ENCODE measurements at regions not wholly inside any gene's neighbourhood (a gene's known extent, or its start where the extent isn't known, plus 50 kb on each side); places are given as distances from the start of the nearest gene placed in this dataset.

DNA sequence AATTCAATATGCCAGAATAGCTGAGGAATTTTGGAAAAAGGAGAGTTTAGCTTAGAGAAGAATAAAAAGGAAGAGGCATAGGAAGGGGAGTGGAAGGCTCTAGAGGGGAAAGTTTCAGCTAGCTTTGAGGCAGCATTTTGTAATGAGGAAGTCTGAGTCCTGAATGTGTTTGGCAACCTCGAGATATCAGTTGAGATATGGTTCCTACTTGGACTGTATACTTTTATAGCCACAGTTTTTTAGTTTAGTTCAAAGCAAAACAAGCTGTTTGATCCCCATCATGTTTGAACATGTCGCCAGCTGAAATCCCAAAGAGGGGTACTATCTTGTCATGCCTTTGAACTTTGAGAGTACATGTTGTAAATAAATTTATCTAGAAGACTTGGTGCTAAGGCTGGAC, 559.0 kb upstream of the FTMT start:
- Histone ChIP-seq H3K36me3 (ENCODE audit: control insufficient read depth in 1 of 2, insufficient read depth in 2 of 2, low read length in 2 of 2) (no peaks in the 10 kb centered on the region), H3K4me3 (ENCODE audit: low read depth in 1 of 2, low read length in 2 of 2) (no peak overlapping the region), H3K27ac (ENCODE audit: low read length) (no peak overlapping the region), H3K4me1 (ENCODE audit: control insufficient read depth in 1 of 2, insufficient read depth in 2 of 2, low read length in 2 of 2) (no peaks in the 10 kb centered on the region), H3K9me3 (ENCODE audit: control insufficient read depth in 1 of 2, low read length in 2 of 2) (no peaks in the 10 kb centered on the region), H3K27me3 (ENCODE audit: low read depth, low read length) (no peaks in the 10 kb centered on the region)

DNA sequence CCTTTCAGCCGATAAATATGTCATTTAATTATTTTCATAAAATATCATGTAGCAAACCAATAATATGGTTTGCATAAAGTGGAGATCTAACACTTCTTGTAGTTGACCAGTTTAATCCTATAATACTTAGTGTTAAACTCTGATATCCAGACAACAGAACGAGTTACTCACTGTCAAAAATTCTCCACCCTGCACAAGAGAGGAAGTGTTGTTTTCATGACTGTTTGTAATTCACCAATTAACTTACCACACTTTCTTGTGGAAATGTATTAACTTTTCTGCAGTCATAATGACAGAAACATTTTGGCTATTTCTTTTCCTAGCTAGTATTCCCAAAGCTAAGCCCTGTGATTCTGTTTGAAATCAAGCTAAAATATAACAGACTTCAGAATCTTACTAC, 555.3 kb upstream of the FTMT start:
- Histone ChIP-seq H3K36me3 (ENCODE audit: control insufficient read depth in 1 of 2, insufficient read depth in 2 of 2, low read length in 2 of 2) (no peaks in the 10 kb centered on the region), H3K27ac (ENCODE audit: low read length) (no peak overlapping the region), H3K4me3 (ENCODE audit: low read depth in 1 of 2, low read length in 2 of 2) (no peak overlapping the region), H3K27me3 (ENCODE audit: low read depth, low read length) (no peaks in the 10 kb centered on the region), H3K4me1 (ENCODE audit: control insufficient read depth in 1 of 2, insufficient read depth in 2 of 2, low read length in 2 of 2) (no peaks in the 10 kb centered on the region), H3K9me3 (ENCODE audit: control insufficient read depth in 1 of 2, low read length in 2 of 2) (no peaks in the 10 kb centered on the region)

DNA sequence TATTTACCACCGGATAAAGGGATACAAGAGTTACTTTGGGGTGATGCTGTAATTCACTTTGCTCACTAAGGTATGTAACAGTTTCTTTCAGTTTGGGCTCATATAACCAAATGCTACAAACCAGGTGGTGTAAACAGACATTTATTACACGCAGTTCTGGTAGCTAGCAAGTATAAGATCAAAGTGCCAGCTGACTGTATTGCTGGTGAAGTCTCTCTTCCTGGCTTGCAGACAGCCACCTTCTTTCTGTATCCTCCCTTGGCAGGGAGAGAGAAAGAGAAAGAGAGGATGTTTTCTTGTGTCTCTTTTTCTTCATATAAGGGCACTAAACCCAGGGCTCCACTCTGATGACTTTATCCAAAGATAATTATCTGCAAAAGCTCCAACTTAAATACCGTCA, 552.5 kb upstream of the FTMT start:
- H3K27me3 ChIP-seq (ENCODE audit: low read depth, low read length), result no peaks in the 10 kb centered on the region
- H3K4me1 ChIP-seq (ENCODE audit: control insufficient read depth in 1 of 2, insufficient read depth in 2 of 2, low read length in 2 of 2), result no peaks in the 10 kb centered on the region
- H3K36me3 ChIP-seq (ENCODE audit: control insufficient read depth in 1 of 2, insufficient read depth in 2 of 2, low read length in 2 of 2), result no peaks in the 10 kb centered on the region
- no peak overlapping the region for H3K27ac ChIP-seq (ENCODE audit: low read length)
- no peaks in the 10 kb centered on the region for H3K9me3 ChIP-seq (ENCODE audit: control insufficient read depth in 1 of 2, low read length in 2 of 2)
- no peak overlapping the region for H3K4me3 ChIP-seq (ENCODE audit: low read depth in 1 of 2, low read length in 2 of 2)

DNA sequence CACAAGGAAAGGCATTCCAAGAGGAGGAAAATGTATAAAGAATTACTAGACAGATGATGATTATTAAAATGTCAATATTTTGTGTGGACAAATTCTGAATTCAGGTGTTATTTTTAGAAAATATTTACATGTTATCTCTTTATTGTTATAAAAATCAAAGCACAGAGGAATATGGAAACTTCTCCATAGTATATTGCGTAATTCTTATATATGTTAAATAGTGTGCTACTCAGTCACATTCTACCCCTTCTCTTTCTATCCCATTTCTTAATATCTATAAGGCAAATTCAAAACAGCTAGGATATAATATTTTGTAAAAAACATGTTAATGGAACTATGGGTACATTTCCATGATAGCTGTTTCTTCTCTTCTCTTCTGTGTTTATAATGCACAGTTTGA, 546.8 kb upstream of the FTMT start:
- no peaks in the 10 kb centered on the region for H3K9me3 ChIP-seq (ENCODE audit: control insufficient read depth in 1 of 2, low read length in 2 of 2)
- no peaks in the 10 kb centered on the region for H3K4me1 ChIP-seq (ENCODE audit: control insufficient read depth in 1 of 2, insufficient read depth in 2 of 2, low read length in 2 of 2)
- H3K27me3 ChIP-seq (ENCODE audit: low read depth, low read length), result no peaks in the 10 kb centered on the region
- no peaks in the 10 kb centered on the region for H3K36me3 ChIP-seq (ENCODE audit: control insufficient read depth in 1 of 2, insufficient read depth in 2 of 2, low read length in 2 of 2)
- no peak overlapping the region for H3K27ac ChIP-seq (ENCODE audit: low read length)
- H3K4me3 ChIP-seq (ENCODE audit: low read depth in 1 of 2, low read length in 2 of 2), result no peak overlapping the region

DNA sequence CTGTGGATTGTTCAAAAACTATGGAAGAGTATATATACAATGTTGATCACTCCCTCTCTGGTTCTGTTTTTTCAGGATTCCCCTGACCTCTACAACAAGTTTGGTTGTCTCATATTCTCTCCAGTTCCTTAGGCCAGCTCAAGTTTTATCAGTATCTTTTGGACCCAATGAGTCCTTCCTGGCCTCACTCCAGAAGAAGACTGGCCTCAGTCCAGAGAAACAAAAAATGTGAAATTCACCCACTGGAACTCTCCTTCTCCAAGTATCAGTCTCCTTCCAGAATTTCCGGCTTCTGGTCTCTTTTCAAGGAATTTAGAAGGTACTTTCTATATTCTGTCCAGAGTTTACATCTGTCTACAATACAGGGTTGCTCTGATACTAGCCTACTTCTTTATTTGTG, 537.8 kb upstream of the FTMT start:
- no peak overlapping the region for H3K4me3 ChIP-seq (ENCODE audit: low read depth in 1 of 2, low read length in 2 of 2)

DNA sequence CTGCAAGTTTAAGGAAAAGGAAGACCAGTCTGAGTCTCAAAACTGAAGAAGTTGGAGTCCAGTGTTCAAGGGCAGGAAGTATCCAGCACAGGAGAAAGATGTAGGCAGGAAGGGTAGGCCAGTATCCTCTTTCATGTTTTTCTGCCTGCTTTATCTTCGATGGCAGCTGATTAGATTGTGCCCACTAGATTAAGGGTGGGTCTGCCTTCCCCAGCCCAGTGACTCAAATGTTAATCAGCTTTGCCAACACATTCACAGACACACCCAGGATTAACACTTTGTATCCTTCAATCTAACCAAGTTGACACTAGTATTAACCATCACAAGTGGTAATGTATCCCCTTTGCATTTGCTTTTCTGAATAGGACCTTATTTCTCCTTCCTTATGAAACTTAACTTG, 535.9 kb upstream of the FTMT start:
- no peaks in the 10 kb centered on the region for H3K36me3 ChIP-seq (ENCODE audit: control insufficient read depth in 1 of 2, insufficient read depth in 2 of 2, low read length in 2 of 2)
- no peak overlapping the region for H3K4me3 ChIP-seq (ENCODE audit: low read depth in 1 of 2, low read length in 2 of 2)
- no peaks in the 10 kb centered on the region for H3K4me1 ChIP-seq (ENCODE audit: control insufficient read depth in 1 of 2, insufficient read depth in 2 of 2, low read length in 2 of 2)
- no peak overlapping the region for H3K27ac ChIP-seq (ENCODE audit: low read length)
- no peaks in the 10 kb centered on the region for H3K9me3 ChIP-seq (ENCODE audit: control insufficient read depth in 1 of 2, low read length in 2 of 2)
- H3K27me3 ChIP-seq (ENCODE audit: low read depth, low read length), result no peaks in the 10 kb centered on the region

More for the DNA sequence above, 537.8 kb upstream of the FTMT start:
- no peaks in the 10 kb centered on the region for H3K36me3 ChIP-seq (ENCODE audit: control insufficient read depth in 1 of 2, insufficient read depth in 2 of 2, low read length in 2 of 2)
- H3K4me1 ChIP-seq (ENCODE audit: control insufficient read depth in 1 of 2, insufficient read depth in 2 of 2, low read length in 2 of 2), result no peaks in the 10 kb centered on the region
- H3K27ac ChIP-seq (ENCODE audit: low read length), result no peak overlapping the region
- no peaks in the 10 kb centered on the region for H3K27me3 ChIP-seq (ENCODE audit: low read depth, low read length)
- no peaks in the 10 kb centered on the region for H3K9me3 ChIP-seq (ENCODE audit: control insufficient read depth in 1 of 2, low read length in 2 of 2)

DNA sequence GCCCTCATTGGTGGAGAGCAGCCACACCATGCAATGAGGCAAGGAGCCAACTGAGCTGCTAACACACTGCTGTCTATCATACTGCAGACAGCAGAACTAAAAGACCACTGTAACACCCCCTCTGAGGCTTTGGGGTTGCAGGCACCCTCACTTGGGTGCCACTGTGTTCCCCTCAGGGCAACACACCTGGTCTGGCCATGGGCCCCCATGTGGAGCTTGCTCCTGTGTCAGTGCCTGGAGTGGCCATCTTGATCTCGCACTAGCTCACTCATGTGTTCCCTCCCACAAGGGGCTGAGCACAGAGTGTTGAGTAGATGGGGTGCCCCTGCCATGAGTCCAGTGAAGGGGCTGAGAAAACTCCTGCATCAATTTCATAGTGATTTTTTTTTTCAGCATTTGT, 532.4 kb upstream of the FTMT start:
- Histone ChIP-seq H3K4me1 (ENCODE audit: control insufficient read depth in 1 of 2, insufficient read depth in 2 of 2, low read length in 2 of 2) (no peaks in the 10 kb centered on the region), H3K4me3 (ENCODE audit: low read depth in 1 of 2, low read length in 2 of 2) (no peak overlapping the region), H3K27me3 (ENCODE audit: low read depth, low read length) (no peaks in the 10 kb centered on the region)

DNA sequence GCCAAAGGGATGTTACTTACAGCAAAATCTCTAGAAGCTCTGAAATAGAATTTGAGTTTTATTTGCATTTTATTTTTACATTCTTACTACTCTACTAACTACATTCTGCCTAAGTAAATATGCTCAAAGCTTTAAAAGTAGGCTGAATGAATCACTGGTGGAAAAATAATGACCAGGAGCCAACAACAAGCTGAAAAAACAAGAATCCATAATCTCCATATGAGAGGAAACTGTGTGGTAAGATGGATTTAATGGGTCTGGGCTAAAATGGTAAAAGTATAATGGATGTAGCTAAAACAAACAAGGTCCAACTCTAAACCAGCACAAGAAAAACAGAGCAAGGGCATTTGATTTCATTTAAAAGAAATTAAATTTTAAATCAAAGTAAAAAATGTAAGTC, 525.8 kb upstream of the FTMT start:
- Histone ChIP-seq H3K4me3 (ENCODE audit: low read depth in 1 of 2, low read length in 2 of 2) (no peak overlapping the region), H3K27me3 (ENCODE audit: low read depth, low read length) (no peaks in the 10 kb centered on the region), H3K4me1 (ENCODE audit: control insufficient read depth in 1 of 2, insufficient read depth in 2 of 2, low read length in 2 of 2) (no peaks in the 10 kb centered on the region), H3K9me3 (ENCODE audit: control insufficient read depth in 1 of 2, low read length in 2 of 2) (no peaks in the 10 kb centered on the region), H3K36me3 (ENCODE audit: control insufficient read depth in 1 of 2, insufficient read depth in 2 of 2, low read length in 2 of 2) (no peaks in the 10 kb centered on the region), H3K27ac (ENCODE audit: low read length) (no peak overlapping the region)

More for the DNA sequence above, 532.4 kb upstream of the FTMT start:
- H3K36me3 ChIP-seq (ENCODE audit: control insufficient read depth in 1 of 2, insufficient read depth in 2 of 2, low read length in 2 of 2), result no peaks in the 10 kb centered on the region
- no peak overlapping the region for H3K27ac ChIP-seq (ENCODE audit: low read length)
- H3K9me3 ChIP-seq (ENCODE audit: control insufficient read depth in 1 of 2, low read length in 2 of 2), result no peaks in the 10 kb centered on the region

DNA sequence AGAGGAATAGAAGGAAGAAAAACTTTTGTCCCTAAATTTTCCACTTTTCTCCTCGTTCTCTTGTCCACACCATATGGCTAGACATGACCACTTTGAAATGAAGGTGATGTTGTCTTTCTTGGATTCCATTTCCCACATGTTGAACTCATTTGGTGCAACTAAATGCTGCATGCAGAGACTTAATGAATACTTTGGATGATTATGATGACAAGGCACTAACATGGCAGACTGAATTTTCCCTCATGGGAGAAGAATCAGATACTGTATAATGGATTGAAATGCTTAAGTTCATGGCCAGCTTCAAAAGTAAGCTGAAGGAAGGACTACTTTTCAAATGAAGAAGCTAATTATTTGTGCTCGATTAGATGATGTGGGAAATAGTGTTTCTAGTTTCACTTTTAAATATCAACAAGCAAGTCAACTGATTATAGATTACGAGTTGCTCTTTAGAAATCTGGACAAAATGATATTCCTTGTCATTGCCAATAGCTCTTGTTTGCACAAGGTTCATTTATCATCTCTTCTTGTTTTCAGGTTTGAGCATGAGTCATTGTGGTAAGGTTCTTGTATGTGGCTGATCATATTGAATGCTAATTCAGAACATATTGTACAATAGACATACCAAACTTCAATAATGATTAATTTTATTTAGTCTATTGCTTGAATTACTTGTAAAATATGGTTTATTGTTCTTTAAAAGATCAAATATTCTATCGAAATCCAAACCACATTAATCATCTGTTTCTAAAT, 501.3 kb upstream of the FTMT start:
- no peaks in the 10 kb centered on the region for H3K4me1 ChIP-seq (ENCODE audit: control insufficient read depth in 1 of 2, insufficient read depth in 2 of 2, low read length in 2 of 2)
- H3K4me3 ChIP-seq (ENCODE audit: low read depth in 1 of 2, low read length in 2 of 2), result no peak overlapping the region
- no peaks in the 10 kb centered on the region for H3K27me3 ChIP-seq (ENCODE audit: low read depth, low read length)
- no peaks in the 10 kb centered on the region for H3K36me3 ChIP-seq (ENCODE audit: control insufficient read depth in 1 of 2, insufficient read depth in 2 of 2, low read length in 2 of 2)
- H3K27ac ChIP-seq (ENCODE audit: low read length), result no peak overlapping the region
- H3K9me3 ChIP-seq (ENCODE audit: control insufficient read depth in 1 of 2, low read length in 2 of 2), result no peaks in the 10 kb centered on the region

DNA sequence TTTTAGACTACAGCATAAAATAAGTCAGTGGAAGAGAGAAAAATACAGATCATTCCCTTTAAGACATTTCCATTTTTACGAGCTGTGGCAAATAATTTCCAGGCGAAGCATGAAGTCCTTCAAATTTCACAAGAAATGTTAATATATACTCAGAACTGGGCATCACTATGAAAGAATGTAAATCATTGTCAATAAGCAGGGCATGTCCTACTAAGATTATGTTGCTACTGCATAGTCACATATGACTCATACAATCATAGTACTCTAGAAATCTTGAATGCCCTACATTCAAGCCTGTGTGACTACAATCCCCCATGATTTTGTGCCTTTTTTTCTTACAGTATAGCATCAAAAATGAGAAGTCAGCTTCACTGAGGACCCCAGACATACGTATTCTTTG, 485.2 kb upstream of the FTMT start:
- Histone ChIP-seq H3K36me3 (ENCODE audit: control insufficient read depth in 1 of 2, insufficient read depth in 2 of 2, low read length in 2 of 2) (no peaks in the 10 kb centered on the region), H3K27ac (ENCODE audit: low read length) (no peak overlapping the region), H3K27me3 (ENCODE audit: low read depth, low read length) (no peaks in the 10 kb centered on the region), H3K4me1 (ENCODE audit: control insufficient read depth in 1 of 2, insufficient read depth in 2 of 2, low read length in 2 of 2) (no peaks in the 10 kb centered on the region), H3K4me3 (ENCODE audit: low read depth in 1 of 2, low read length in 2 of 2) (no peak overlapping the region), H3K9me3 (ENCODE audit: control insufficient read depth in 1 of 2, low read length in 2 of 2) (no peaks in the 10 kb centered on the region)

DNA sequence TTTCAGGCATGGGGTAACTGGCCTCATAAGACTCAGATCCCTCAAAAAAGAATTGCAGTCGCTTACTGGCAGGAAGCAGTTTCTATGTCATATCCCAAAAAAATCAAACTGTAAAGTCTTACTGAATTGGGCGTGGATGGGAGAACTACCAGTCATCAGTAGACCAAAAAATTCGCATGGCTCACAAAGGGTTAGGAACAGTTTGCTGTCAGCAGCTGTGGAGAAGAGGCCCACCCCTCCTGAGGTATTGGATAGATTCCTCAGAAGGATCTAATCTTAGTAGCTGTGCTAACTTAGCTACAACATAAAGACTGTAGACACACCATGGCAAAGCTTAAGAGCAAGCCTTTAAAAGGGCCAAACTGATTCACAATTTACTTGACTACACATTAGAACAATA, 478.3 kb upstream of the FTMT start:
- Histone ChIP-seq H3K27me3 (ENCODE audit: low read depth, low read length) (no peaks in the 10 kb centered on the region), H3K36me3 (ENCODE audit: control insufficient read depth in 1 of 2, insufficient read depth in 2 of 2, low read length in 2 of 2) (no peaks in the 10 kb centered on the region), H3K4me1 (ENCODE audit: control insufficient read depth in 1 of 2, insufficient read depth in 2 of 2, low read length in 2 of 2) (no peaks in the 10 kb centered on the region), H3K9me3 (ENCODE audit: control insufficient read depth in 1 of 2, low read length in 2 of 2) (no peaks in the 10 kb centered on the region), H3K27ac (ENCODE audit: low read length) (no peak overlapping the region), H3K4me3 (ENCODE audit: low read depth in 1 of 2, low read length in 2 of 2) (no peak overlapping the region)

DNA sequence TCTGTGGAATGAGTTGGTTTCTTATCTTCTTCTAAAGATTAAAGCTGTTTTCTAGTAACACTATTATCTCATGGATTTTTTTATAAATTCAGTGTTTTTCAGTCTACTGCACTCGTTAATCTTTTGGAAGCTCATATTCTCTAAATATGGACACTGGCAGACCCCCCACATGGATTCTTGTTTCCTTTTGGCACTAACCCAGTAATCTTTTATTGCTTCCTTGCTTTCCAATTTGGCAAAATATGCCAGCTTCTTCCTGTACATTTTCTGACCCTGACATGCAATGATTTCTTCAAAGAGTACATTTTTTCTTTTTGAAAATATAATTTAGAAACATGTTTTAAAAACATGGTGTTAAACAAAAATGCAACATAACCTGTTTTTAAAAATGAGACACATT, 474.2 kb upstream of the FTMT start:
- H3K27me3 ChIP-seq (ENCODE audit: low read depth, low read length), result no peaks in the 10 kb centered on the region
- H3K27ac ChIP-seq (ENCODE audit: low read length), result no peak overlapping the region
- H3K9me3 ChIP-seq (ENCODE audit: control insufficient read depth in 1 of 2, low read length in 2 of 2), result no peaks in the 10 kb centered on the region
- H3K4me3 ChIP-seq (ENCODE audit: low read depth in 1 of 2, low read length in 2 of 2), result no peak overlapping the region
- H3K36me3 ChIP-seq (ENCODE audit: control insufficient read depth in 1 of 2, insufficient read depth in 2 of 2, low read length in 2 of 2), result no peaks in the 10 kb centered on the region
- H3K4me1 ChIP-seq (ENCODE audit: control insufficient read depth in 1 of 2, insufficient read depth in 2 of 2, low read length in 2 of 2), result no peaks in the 10 kb centered on the region
